ENCODE measurements at regions not wholly inside any gene's neighbourhood (a gene's known extent, or its start where the extent isn't known, plus 50 kb on each side); places are given as distances from the start of the nearest gene placed in this dataset.

DNA sequence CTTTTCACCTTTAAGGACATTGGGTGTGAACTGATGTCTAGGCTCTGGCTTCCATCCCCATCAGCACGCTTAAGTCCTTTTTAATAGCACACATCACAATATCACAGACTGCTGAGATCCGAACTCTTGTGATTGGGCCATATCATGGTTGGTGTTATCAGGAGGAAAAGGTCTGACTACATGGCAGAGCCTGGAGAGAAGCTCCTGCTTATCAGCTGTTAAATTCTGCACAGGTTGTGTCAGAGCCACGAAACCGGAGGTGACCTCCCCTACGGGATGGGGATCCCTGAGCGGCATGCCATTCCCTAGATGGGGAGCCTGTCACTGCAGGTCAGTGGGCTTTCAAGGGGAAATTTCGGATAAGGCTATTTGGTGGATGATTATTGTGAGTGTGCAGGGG, 182.4 kb downstream of the INHBA start:
- no peak for TF ChIP-seq POLR2A (IDR thresholded peaks at IDR 0.05)
- TF ChIP-seq, protein P1, sequence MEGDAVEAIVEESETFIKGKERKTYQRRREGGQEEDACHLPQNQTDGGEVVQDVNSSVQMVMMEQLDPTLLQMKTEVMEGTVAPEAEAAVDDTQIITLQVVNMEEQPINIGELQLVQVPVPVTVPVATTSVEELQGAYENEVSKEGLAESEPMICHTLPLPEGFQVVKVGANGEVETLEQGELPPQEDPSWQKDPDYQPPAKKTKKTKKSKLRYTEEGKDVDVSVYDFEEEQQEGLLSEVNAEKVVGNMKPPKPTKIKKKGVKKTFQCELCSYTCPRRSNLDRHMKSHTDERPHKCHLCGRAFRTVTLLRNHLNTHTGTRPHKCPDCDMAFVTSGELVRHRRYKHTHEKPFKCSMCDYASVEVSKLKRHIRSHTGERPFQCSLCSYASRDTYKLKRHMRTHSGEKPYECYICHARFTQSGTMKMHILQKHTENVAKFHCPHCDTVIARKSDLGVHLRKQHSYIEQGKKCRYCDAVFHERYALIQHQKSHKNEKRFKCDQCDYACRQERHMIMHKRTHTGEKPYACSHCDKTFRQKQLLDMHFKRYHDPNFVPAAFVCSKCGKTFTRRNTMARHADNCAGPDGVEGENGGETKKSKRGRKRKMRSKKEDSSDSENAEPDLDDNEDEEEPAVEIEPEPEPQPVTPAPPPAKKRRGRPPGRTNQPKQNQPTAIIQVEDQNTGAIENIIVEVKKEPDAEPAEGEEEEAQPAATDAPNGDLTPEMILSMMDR (IDR thresholded peaks at IDR 0.05), result no peak

Measured in right lobe of liver (tissue), 4 donors.